ACHN (cell line): ENCODE measurements at regions not wholly inside any gene's neighbourhood (a gene's known extent, or its start where the extent isn't known, plus 50 kb on each side); places are given as distances from the start of the nearest gene placed in this dataset.
"Not testable (repeated sequence)": the region's sequence is repeated elsewhere in the genome, so short reads cannot be mapped to it uniquely, and the experiment has no call there.

ENCODE experiments used
- DNase-seq: peaks from one replicate; pipeline ENCODE4 v3.0.0-alpha.2; 2015
- in situ Hi-C: cut with HindIII; loops from 2 replicates; pipeline ENCODE4 v1.10.0; 2017; ENCODE audit warnings: low sequenced_read_pairs, low pct_ligation_motif_present, low pct_unique_long_range_greater_than_20kb

DNA sequence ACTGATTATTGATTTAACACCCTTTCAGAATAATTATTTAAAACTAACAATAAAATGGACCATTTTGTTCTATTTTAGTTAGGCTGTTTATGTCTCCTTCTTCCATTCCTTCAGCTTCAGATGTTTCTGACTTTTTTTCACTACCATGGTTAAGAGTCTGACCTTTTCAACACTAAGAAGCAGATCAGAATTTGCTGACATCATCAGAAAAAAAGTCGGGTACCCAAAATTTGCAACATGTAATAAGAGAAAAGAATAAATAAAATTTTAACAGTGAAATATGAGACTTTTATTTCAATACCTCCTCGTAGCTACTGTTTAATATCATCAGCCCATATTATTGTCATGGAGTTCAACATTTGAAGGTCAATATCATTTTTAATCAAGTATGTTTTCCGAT is 1158.3 kb downstream of the RPIA start:
- in situ Hi-C loops = no loop called here

DNA sequence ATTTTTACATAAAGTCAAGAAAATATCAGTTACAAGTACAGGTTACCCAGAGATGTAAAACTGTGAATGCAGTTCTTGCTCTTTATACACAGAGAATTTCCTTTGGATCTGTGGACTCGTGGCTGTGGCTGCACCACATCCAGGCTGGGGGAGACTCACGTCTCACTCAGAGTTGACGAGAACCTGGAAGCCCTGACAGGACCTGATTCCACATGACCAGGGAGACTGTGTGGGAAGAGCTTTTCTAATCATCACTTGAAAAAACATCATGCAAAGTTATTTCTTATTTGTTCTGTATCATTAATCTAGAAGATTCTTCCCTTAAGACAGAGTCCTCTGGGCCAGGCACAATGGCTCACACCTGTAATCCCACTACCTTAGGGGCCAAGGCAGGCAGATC is 1159.0 kb downstream of the RPIA start:
- in situ Hi-C loops = no loop called here
- no peak for DNase-seq

More for the DNA sequence above, 1158.3 kb downstream of the RPIA start:
- no peak for DNase-seq

DNA sequence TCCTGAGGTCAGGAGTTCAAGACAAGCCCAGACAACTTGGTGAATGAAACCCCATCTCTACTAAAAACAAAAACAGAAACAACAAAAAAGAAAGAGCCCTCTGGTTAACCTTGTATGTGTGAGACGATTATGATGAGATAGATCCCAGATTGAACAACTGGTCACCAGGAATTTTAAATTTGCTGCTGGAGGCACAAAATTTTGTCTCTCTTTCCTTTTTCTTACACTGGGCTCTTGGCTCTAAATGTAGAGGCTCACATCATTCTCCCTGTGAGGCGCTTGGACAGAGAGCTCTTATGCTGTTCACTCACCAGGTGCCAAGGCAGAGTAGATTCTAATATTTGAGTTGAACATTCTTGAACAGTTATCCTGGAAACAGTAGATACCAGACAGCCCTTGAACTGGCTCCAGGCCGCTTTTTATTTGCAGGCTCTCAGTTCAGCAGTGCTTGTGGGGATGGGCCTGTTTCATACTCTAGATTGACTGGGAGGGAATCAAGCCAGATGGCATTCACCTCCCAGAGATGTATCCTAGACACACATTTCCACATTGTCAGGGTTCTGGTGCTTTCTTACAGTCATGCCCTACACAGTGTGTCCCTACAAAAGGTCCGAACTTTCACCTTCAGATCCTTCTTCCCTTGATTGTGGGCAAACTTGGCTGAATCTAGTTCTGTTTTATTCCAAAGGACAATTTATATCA is 1159.6 kb downstream of the RPIA start:
- in situ Hi-C loops = no loop called here
- DNase-seq = no peak

DNA sequence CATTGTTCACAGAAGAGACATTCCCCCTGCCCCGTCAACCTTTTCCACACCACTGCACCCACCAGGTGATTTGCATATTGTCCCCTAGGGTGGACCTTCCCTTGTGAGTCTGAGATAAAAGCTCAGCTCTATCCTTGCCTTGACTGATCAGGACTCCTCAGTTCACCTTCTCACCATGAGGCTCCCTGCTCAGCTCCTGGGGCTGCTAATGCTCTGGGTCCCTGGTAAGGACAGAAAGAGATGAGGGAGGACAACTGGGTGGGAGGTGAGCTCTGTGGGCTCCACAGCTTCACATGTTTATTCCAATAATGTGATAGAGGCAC is 1160.1 kb downstream of the RPIA start:
- in situ Hi-C loops = no loop called here
- DNase-seq = no peak

DNA sequence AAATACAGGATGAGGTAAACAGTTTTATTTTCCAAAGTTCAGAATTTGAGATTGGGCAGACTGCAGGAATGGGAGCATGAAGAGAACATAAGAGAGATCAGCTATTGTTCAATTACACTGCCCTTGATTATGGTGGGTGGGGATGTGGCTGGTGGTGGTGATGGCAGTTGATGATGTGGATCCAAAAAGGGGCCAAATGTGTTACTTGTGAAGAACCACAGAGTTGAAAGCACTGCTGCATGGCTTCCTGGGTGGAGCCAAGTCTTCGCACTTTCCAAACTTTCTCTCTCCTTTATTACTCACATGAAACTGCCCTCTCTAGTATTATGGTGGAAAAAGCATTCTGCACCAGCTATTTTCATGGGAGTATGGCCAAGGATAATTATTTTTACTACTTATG is 1162.0 kb downstream of the RPIA start:
- DNase-seq, in situ Hi-C loops: not testable (repeated sequence)

DNA sequence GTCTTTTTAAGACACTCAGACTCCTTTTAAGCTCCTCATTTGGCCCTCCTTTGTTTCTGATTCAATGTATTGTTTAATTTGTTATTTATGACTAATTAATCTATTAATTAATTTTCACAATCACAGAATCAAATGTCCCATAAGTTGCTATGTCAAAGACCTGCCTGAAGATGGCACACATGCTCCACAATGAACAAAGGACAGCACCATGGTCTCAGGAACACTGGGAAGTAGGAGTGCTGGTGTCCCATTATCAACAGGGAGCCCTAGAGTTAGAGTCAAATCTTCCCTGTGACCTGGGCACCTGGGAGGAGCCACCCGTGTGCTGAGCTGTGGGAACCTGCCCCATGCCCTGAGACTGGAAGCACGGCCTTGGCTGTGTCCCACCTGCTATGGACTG is 1164.3 kb downstream of the RPIA start:
- in situ Hi-C loops, DNase-seq: not testable (repeated sequence)

DNA sequence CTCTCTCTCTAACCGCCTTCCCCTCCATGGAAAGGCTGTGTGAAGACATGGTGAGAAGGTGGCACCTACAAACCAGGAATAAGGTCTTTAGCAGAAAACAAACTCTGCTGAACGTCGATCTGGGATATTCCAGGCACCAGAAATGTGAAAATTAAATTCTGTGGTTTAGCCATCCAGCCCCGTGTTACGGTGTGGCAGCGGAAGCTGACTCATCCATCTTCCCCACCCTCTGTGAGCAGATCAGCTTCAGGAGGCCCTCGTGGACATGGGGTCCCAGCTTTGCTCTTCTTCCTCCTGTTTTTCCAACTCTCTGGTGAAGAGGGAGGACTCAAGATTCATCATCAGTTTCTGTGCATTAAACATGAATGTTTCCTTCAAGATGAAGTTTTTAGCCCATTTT is 1164.8 kb downstream of the RPIA start:
- DNase-seq, in situ Hi-C loops: not testable (repeated sequence)

DNA sequence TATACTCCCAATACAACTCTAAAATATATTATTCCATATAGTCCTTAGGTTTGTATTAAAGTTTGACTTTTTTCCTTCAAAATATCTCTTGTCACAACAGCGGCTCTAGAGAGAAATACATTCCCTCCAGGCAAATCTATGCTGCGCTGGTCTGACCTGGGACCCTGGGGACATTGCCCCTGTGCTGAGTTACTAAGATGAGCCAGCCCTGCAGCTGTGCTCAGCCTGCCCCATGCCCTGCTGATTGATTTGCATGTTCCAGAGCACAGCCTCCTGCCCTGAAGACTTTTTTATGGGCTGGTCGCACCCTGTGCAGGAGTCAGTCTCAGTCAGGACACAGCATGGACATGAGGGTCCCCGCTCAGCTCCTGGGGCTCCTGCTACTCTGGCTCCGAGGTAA is 1170.7 kb downstream of the RPIA start:
- DNase-seq, in situ Hi-C loops: not testable (repeated sequence)

DNA sequence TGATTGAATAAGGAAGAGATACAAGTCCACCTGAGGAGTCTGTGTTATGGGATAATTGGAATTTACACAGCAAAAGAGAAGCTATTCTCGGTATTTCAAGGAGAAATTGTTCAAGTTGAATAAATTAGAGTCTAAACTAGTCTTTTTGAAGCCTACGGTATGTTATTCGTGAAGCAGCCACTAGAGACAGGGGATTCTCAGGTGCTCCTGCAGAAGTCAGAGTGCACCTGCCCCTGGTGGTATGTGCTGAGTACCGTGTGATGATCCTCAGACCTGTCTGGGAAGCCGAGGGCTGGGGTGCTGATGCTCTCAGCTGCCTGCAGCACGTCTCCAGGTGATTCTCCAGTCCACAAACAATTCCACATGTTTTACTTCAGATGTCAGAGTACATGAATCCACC is 1171.7 kb downstream of the RPIA start:
- in situ Hi-C loops = not testable (repeated sequence)

DNA sequence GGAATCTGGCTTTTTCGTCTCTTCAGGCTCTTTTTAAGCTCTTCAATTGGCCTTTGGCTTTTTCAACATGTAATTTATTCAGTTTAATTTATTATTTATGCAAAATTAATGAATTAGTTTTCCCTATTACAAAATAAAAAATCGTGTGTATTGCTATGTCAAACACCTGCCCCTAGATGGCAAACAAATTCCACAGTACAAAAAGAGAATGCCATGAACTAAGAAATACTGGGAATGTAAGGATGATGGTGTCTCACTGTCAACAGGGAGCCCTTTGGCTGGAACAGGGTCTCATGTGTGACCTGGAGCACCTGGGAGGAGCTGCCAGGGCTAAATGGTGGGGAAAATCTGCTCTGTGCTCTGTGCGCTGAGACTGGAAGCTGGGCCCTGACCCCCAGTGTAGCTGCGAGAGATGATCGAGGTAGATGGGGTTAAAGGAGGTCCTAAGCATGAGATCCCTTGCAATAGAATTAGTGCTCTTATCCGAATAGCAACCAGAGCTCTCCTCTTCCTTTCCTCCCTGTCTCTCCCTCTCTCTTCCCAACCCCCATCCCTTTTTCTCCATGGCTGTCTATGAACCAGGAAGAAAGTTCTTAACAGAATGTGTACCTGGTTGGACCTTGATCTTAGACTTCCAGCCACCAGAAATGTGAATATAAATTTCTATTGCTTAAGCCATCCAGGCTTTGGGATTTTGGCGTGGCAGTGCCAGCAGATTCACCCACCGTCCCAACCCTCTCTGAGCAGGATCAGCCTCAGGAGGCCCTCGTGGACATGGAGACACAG is 1183.5 kb downstream of the RPIA start:
- DNase-seq, in situ Hi-C loops: not testable (repeated sequence)

More for the DNA sequence above, 1171.7 kb downstream of the RPIA start:
- DNase-seq = not testable (repeated sequence)

DNA sequence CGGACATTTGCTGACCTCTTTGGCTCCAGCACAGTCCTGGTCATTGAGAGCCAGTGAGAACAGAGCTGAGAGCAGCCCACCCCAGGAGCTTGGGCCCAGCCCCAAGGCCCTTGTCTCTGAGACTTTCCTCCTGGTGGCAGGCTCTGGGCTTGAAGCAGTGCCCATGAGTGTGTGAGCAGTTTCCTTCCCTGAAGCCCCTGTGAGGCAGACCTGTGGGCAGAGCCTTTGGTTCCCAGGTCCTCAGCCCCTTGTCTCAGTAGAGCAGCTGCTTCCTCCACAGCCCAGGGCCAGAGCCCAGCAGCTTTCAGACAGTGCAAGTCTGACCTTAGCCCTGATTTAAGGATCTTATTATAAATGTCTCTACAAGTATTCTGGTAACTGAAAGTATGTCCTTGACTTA is 1185.0 kb downstream of the RPIA start:
- in situ Hi-C loops, DNase-seq: not testable (repeated sequence)

DNA sequence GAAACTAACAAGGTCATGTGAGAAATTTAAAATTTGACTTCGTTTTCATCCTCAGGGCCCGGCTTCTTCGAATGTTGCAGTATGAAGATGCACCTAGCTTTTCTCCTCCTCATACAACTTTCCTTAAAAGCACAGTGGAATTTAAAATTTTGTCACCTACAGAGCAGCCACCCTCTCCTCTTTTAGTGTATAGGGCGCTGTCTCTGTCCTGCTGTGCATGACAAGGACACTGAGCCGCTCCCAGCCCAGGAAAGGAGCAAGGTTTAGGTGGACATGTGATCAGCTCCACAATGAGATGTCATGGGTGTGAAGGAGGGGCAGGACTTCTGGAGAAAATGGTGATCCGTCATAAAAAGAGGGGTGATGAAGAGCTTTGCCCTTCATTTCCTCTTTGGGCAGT is 1185.4 kb downstream of the RPIA start:
- in situ Hi-C loops, DNase-seq: not testable (repeated sequence)

DNA sequence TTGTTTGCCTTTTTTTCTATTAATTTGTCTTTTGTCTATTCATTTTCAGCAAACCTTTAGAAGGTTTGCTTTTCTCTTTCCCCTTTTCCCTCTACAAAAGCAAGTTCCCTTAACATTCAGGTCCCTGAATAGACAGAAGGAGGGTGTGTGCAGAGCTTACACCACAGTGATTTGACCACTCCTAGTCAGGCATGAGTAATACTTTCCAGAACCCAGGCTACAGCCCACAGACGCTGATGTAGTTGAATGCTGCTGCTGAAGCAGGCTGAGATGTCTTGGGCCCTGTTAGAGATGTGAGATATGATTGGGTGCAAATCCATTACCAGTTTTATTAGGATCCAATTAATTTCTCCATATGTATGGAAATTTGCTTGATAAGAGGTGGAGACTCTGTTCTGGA is 1191.4 kb downstream of the RPIA start:
- in situ Hi-C loops = not testable (repeated sequence)

DNA sequence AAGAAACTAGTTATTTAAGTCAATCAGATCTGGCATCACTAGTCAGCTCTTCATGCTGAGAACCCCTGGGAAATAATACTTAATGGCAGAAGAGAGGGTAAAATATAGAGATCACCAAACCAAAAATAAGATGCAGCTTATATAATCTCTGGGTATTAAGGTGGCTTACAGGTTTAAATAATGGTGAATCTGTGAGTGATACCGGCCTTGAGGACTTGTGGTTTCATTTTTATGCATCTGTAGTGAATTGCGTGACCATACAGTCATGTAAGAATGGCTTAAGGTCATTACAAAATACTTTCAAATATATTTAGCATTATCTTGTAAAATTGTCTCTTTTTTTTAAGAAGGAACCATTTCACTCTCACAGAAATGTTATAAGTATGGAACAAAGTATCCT is 1192.2 kb downstream of the RPIA start:
- in situ Hi-C loops, DNase-seq: not testable (repeated sequence)

More for the DNA sequence above, 1191.4 kb downstream of the RPIA start:
- DNase-seq = not testable (repeated sequence)

DNA sequence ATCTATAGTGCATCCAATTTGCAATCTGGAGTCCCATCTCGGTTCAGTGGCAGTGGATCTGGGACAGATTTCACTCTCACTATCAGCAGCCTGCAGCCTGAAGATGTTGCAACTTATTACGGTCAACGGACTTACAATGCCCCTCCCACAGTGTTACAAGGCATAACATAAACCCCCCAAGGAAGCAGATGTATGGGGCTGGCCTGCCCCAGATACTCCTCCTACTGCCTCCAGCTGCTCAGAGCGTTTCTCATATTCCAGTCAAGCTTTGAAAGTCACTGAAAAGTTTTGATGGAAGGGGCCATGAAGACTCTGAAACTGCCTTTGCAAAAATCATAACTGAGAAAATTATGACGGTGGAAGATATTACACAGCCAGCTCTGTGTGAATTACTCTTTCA is 1193.6 kb downstream of the RPIA start:
- DNase-seq, in situ Hi-C loops: not testable (repeated sequence)

DNA sequence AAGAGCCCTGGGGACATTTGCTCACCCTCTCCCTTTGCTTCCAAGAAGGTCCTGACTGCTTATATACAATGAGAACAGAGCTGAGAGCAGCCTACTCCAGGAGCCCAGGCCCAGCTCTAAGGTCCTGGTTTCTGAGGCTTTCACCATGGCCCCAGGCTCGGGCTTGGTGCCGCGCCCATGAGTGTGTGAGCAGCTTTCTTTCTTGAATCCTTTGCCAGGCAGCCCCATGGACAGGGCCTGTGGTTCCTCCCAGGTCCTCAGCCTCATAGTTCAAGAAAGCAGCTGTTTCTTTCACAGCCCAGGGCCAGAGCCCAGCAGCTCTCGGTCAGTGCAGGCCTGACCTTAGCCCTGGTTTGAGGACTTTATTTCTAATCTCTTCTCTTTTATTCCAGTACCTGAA is 1197.2 kb downstream of the RPIA start:
- in situ Hi-C loops, DNase-seq: not testable (repeated sequence)

DNA sequence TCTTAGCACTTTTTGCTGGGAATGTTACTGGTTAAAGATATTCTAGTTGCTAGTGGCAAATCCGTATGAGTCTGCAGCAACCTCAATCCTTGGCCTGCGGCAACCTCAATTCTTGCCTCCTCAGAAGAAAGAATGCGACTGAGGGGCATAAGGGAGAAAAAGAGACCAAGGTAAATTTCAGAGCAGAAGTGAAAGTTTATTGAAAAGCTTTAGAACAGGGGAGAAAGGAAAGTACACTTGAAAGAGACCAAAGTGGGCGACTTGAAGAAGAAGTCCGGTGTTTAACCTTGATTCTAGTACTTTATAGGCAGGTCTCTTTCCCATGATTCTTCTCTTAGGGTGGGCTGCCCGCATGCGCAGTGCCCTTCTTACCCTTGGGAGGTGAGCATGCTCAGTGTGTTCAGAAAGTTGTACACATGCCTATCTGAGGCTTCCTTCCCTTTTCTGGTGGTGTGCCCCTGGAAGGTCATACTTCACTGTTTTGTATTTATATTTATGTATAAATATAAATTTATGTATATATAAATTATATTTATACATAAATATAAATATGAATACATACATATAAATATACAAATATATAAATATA is 1198.8 kb downstream of the RPIA start:
- in situ Hi-C loops, DNase-seq: not testable (repeated sequence)

DNA sequence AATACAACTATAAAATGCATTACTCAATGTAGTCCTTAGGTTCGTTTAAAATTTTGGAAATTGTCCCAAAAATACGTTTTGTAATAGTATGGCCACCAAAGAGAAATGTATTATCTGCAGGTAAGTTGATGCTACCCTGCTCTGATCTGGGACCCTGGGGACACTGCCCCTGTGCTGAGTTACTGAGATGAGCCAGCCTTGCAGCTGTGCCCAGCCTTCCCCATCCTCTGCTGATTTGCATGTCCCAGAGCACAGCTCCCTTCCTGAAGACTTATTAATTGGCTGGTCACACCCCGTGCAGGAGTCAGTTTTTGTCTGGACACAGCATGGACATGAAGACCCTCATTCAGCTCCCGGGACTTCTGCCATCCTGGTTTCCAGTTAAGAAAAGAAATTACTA is 1203.5 kb downstream of the RPIA start:
- DNase-seq, in situ Hi-C loops: not testable (repeated sequence)

DNA sequence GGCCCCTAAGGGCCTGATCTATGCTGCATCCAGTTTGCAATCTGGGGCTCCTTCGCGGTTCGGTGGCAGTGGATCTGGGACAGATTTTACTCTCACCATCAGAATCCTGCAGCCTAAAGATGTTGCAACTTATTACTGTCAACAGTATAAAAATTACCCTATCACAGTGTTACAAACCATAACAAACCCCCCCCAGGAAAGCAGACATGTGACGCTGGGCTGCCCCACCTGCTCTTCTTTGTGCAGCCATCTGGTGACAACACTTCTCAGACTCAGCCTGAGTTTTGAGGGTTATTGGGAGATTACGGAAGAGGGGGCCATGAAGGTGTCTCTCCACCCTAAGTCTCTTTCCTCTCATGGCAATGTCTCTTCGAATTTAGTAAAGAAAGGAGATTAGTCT is 1204.2 kb downstream of the RPIA start:
- in situ Hi-C loops, DNase-seq: not testable (repeated sequence)
